SKM-1 (cell line): ENCODE measurements at regions not wholly inside any gene's neighbourhood (a gene's known extent, or its start where the extent isn't known, plus 50 kb on each side); places are given as distances from the start of the nearest gene placed in this dataset.

Experiments
- DNase-seq: peaks from one replicate; lab custom pipeline; 2025; ENCODE audit not compliant: unreplicated experiment; lab: John Stamatoyannopoulos, UW

GRCh38 chr10:4775808-4776207 is 50.2 kb upstream of the AKR1E2 start:
- no peak for DNase-seq

GRCh38 chr10:4772202-4772570 is 53.8 kb upstream of the AKR1E2 start:
- no peak for DNase-seq

GRCh38 chr10:4771554-4772201 is 54.3 kb upstream of the AKR1E2 start:
- no peak for DNase-seq

GRCh38 chr10:4770801-4771553 is 55.0 kb upstream of the AKR1E2 start:
- DNase-seq, result peak; percentile 1

GRCh38 chr10:4768416-4768815 is 57.6 kb upstream of the AKR1E2 start:
- DNase-seq, result no peak

- DNase-seq, result no peak
Observed at GRCh38 chr10:4767033-4767814, 58.8 kb upstream of the AKR1E2 start.

GRCh38 chr10:4766454-4766853 is 59.6 kb upstream of the AKR1E2 start:
- no peak for DNase-seq

- no peak for DNase-seq
Observed at GRCh38 chr10:4765428-4765827, 60.6 kb upstream of the AKR1E2 start.

- DNase-seq, result no peak
Observed at GRCh38 chr10:4763960-4764428, 62.0 kb upstream of the AKR1E2 start.

GRCh38 chr10:4763513-4763912 is 62.5 kb upstream of the AKR1E2 start:
- no peak for DNase-seq

- no peak for DNase-seq
Observed at GRCh38 chr10:4758256-4758655, 67.8 kb upstream of the AKR1E2 start.

GRCh38 chr10:4755286-4755989 is 70.6 kb upstream of the AKR1E2 start:
- DNase-seq, result no peak

GRCh38 chr10:4754143-4754542 is 71.9 kb upstream of the AKR1E2 start:
- no peak for DNase-seq

- no peak for DNase-seq
Observed at GRCh38 chr10:4751211-4751610, 74.8 kb upstream of the AKR1E2 start.

GRCh38 chr10:4749271-4749574 is 76.8 kb upstream of the AKR1E2 start:
- DNase-seq, result no peak

- no peak for DNase-seq
Observed at GRCh38 chr10:4748491-4749270, 77.3 kb upstream of the AKR1E2 start.

GRCh38 chr10:4742217-4742616 is 83.8 kb upstream of the AKR1E2 start:
- DNase-seq, result no peak

GRCh38 chr10:4740471-4740870 is 85.5 kb upstream of the AKR1E2 start:
- no peak for DNase-seq

- no peak for DNase-seq
Observed at GRCh38 chr10:4736608-4737007, 89.4 kb upstream of the AKR1E2 start.

- DNase-seq, result no peak
Observed at GRCh38 chr10:4736183-4736582, 89.8 kb upstream of the AKR1E2 start.

- DNase-seq, result no peak
Observed at GRCh38 chr10:4733843-4734224, 92.2 kb upstream of the AKR1E2 start.
